Neuronal stem cell (in vitro differentiated cells): ENCODE measurements at regions not wholly inside any gene's neighbourhood (a gene's known extent, or its start where the extent isn't known, plus 50 kb on each side); places are given as distances from the start of the nearest gene placed in this dataset.

Experiments
- DNase-seq: peaks from one replicate; pipeline ENCODE4 v3.0.0-alpha.2; 2013; ENCODE audit warnings: low spot score
- H2AFZ ChIP-seq: one replicate; pipeline ENCODE4 v1.6.1; 2013; ENCODE audit warnings: mild to moderate bottlenecking, low read length, inconsistent platforms
- H2AK5ac ChIP-seq: 2 replicates; pipeline ENCODE4 v1.6.1; 2013; ENCODE audit warnings: low read depth, mild to moderate bottlenecking, inconsistent platforms, low read length, moderate library complexity, mixed read lengths
- H2BK120ac ChIP-seq: 2 replicates; pipeline ENCODE4 v1.6.1; 2013; ENCODE audit warnings: low read depth, mild to moderate bottlenecking, inconsistent platforms, low read length, moderate library complexity, mixed read lengths
- H2BK12ac ChIP-seq: one replicate; pipeline ENCODE4 v1.6.1; 2013; ENCODE audit warnings: low read length, inconsistent platforms
- H2BK15ac ChIP-seq: 2 replicates; pipeline ENCODE4 v1.6.1; 2013; ENCODE audit warnings: mild to moderate bottlenecking, low read length, inconsistent platforms, mixed read lengths
- H2BK5ac ChIP-seq: one replicate; pipeline ENCODE4 v1.6.1; 2013; ENCODE audit warnings: inconsistent platforms, mild to moderate bottlenecking, low read length, moderate library complexity
- H3K14ac ChIP-seq: one replicate; pipeline ENCODE4 v1.6.1; 2013; ENCODE audit warnings: low read length, inconsistent platforms
- H3K18ac ChIP-seq: 2 replicates; pipeline ENCODE4 v1.6.1; 2013; ENCODE audit warnings: low read length, inconsistent platforms
- H3K23ac ChIP-seq: 2 replicates; pipeline ENCODE4 v1.6.1; 2013; ENCODE audit warnings: low read depth, mild to moderate bottlenecking, mixed read lengths, low read length, inconsistent platforms; ENCODE audit not compliant: poor library complexity
- H3K27ac ChIP-seq: replicated peaks from 3 replicates; pipeline ENCODE4 v1.5.1; 2013; ENCODE audit warnings: low read length, inconsistent platforms
- H3K27me3 ChIP-seq, 3 experiments: 2 replicates each; pipeline ENCODE4 v1.6.1; 2013; ENCODE audit warnings: low read length in 3 of 3, mild to moderate bottlenecking in 2 of 3, inconsistent platforms in 1 of 3, low read depth in 1 of 3, mixed read lengths in 1 of 3, moderate library complexity in 1 of 3; ENCODE audit not compliant: control insufficient read depth in 3 of 3, insufficient read depth in 3 of 3
- H3K36me3 ChIP-seq, 2 donors: replicated peaks in 1 of 2; 2 replicates each; pipeline ENCODE4 v1.6.1; 2013; ENCODE audit warnings: low read length in 2 of 2; ENCODE audit not compliant: control insufficient read depth in 2 of 2, insufficient read depth in 2 of 2
- H3K4ac ChIP-seq: 2 replicates; pipeline ENCODE4 v1.6.1; 2013; ENCODE audit warnings: inconsistent platforms, mild to moderate bottlenecking, low read length, moderate library complexity
- H3K4me1 ChIP-seq, 2 donors: 1 replicate in 1 of 2; 2 replicates in 1 of 2; pipeline ENCODE4 v1.6.1; 2013; ENCODE audit warnings: low read length in 2 of 2, low read depth in 1 of 2; ENCODE audit not compliant: control insufficient read depth in 2 of 2, insufficient read depth in 1 of 2
- H3K4me2 ChIP-seq: one replicate; pipeline ENCODE4 v1.6.1; 2013; ENCODE audit warnings: mild to moderate bottlenecking, low read length, inconsistent platforms; ENCODE audit not compliant: insufficient read depth, poor library complexity, severe bottlenecking
- H3K4me3 ChIP-seq, 2 donors: 2 replicates each; pipeline ENCODE4 v1.5.1; 2013; ENCODE audit warnings: low read length in 2 of 2, mild to moderate bottlenecking in 2 of 2, inconsistent platforms in 1 of 2, moderate library complexity in 1 of 2
- H3K79me1 ChIP-seq: one replicate; pipeline ENCODE4 v1.6.1; 2013; ENCODE audit warnings: low read depth, mild to moderate bottlenecking, inconsistent platforms, low read length, moderate library complexity
- H3K9ac ChIP-seq: one replicate; pipeline ENCODE4 v1.6.1; 2013; ENCODE audit warnings: mild to moderate bottlenecking, low read depth, low read length, inconsistent platforms; ENCODE audit not compliant: poor library complexity
- H3K9me3 ChIP-seq, 2 donors: replicated peaks in 1 of 2; 2 replicates each; pipeline versions ENCODE3 to v1.6.1; 2013; ENCODE audit warnings: low read length in 2 of 2, mild to moderate bottlenecking in 2 of 2, inconsistent platforms in 1 of 2, low read depth in 1 of 2, mixed read lengths in 1 of 2, moderate library complexity in 1 of 2; ENCODE audit not compliant: control insufficient read depth in 2 of 2, insufficient read depth in 1 of 2
- H4K8ac ChIP-seq: one replicate; pipeline ENCODE4 v1.6.1; 2013; ENCODE audit warnings: low read depth, mild to moderate bottlenecking, inconsistent platforms, low read length, moderate library complexity
- H4K91ac ChIP-seq: one replicate; pipeline ENCODE4 v1.6.1; 2013; ENCODE audit warnings: low read length, low read depth, mild to moderate bottlenecking, inconsistent platforms; ENCODE audit not compliant: poor library complexity
- WGBS, 2 donors: extraction: QIAGEN DNeasy Blood & Tissue Kit; methylation state at CpG; one replicate each; pipeline ENCODE4 v1.1.7; 2013; ENCODE audit warnings: missing lambda C conversion rate in 2 of 2, mixed read lengths in 1 of 2; ENCODE audit not compliant: insufficient read length in 2 of 2, insufficient replicate concordance in 1 of 2; ENCODE audit errors: extremely low coverage in 2 of 2; 5-methylcytosine and 5-hydroxymethylcytosine counted together

- H2BK5ac ChIP-seq: no peak overlapping the region
Observed at GRCh38 chr9:8036914-8037524, 237.4 kb upstream of the DMAC1 start.

DNA sequence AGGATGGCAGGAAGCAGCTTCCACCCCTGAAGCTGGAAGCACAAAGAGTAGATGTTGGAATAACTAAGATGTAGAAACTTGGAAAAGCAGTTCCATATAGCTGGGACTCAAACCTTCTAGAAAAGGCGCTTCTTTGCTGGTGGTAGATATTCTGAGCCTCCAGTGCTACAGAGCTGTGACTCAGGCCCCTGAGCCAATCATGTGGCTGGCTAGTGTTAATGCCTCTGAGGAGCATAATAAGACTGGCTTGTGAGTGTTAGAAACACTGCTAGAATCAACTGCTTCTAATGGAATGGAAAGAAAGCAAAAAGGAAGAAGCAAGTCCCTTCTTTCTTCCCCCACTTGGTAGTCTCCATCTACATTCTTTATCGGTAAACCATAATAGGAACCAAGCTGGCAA, 234.2 kb upstream of the DMAC1 start:
- H3K79me1 ChIP-seq: no peaks in the 10 kb centered on the region
- no peak overlapping the region for H3K27ac ChIP-seq
- no peak overlapping the region for H2BK12ac ChIP-seq
- H3K18ac ChIP-seq: no peak overlapping the region
- H3K9ac ChIP-seq: no peak overlapping the region
- H4K8ac ChIP-seq: no peak overlapping the region
- no peak for DNase-seq
- no CpG with 5 or more reads among the region's 2 CpGs for WGBS, 2 donors
- no peak overlapping the region for H3K4me3 ChIP-seq
- no peak overlapping the region for H3K23ac ChIP-seq
- no peaks in the 10 kb centered on the region for H3K36me3 ChIP-seq
- H4K91ac ChIP-seq: no peak overlapping the region
- H3K27me3 ChIP-seq: no peaks in the 10 kb centered on the region
- H3K14ac ChIP-seq: no peak overlapping the region
- no peak overlapping the region for H2BK15ac ChIP-seq
- H3K4me2 ChIP-seq: no peak overlapping the region
- peaks cover 4 to 5% of the 10 kb centered on the region in 2 donors for H3K9me3 ChIP-seq
- H2BK120ac ChIP-seq: no peak overlapping the region
- no peak overlapping the region for H2AK5ac ChIP-seq
- no peak overlapping the region for H3K4ac ChIP-seq
- peak overlapping the region; percentile 58 for H2AFZ ChIP-seq
- no peaks in the 10 kb centered on the region for H3K4me1 ChIP-seq
- H2BK5ac ChIP-seq: no peak overlapping the region

More at GRCh38 chr9:8036914-8037524, 237.4 kb upstream of the DMAC1 start:
- Histone ChIP-seq H3K4me3 (no peak overlapping the region), H3K27me3 (no peaks in the 10 kb centered on the region), H3K23ac (no peak overlapping the region), H4K91ac (no peak overlapping the region), H4K8ac (no peak overlapping the region), H2AFZ (no peak overlapping the region), H3K36me3 (no peaks in the 10 kb centered on the region), H2BK15ac (no peak overlapping the region), H3K18ac (no peak overlapping the region), H2AK5ac (no peak overlapping the region), H3K9ac (no peak overlapping the region), H2BK120ac (no peak overlapping the region), H3K14ac (no peak overlapping the region), H2BK12ac (no peak overlapping the region), H3K4me1 (no peaks in the 10 kb centered on the region), H3K4ac (no peak overlapping the region), H3K79me1 (no peaks in the 10 kb centered on the region), H3K9me3 (peaks cover 4 to 5% of the 10 kb centered on the region in 2 donors), H3K4me2 (no peak overlapping the region), H3K27ac (no peak overlapping the region)
- no peak for DNase-seq

DNA sequence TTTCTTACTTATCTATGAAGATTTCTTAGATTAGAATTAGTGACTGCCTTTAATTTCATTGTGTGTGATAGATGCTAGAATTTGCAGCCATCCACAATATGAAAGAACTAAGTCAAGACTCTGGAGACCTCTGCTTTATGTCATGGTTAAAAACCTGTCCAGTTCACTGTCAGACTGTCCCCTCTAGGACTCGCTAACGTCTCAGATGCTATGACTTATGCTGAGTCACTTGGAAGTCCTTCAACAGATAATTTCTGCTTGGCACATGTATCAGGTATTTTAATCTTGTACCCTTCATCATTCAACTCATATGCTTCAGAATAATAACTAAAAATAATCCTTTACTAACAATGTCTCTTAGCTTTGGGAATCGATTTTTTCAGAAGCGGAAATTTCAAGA, 230.5 kb upstream of the DMAC1 start:
- H4K91ac ChIP-seq: no peak overlapping the region
- H3K79me1 ChIP-seq: no peaks in the 10 kb centered on the region
- no peak overlapping the region for H3K27ac ChIP-seq
- no peak overlapping the region for H3K4me3 ChIP-seq
- no peak overlapping the region for H2AK5ac ChIP-seq
- no peak overlapping the region for H3K14ac ChIP-seq
- no peak overlapping the region for H3K18ac ChIP-seq
- H3K23ac ChIP-seq: no peak overlapping the region
- DNase-seq: no peak
- H3K27me3 ChIP-seq: no peaks in the 10 kb centered on the region
- no peak overlapping the region for H2BK12ac ChIP-seq
- WGBS, 2 donors: no CpG with 5 or more reads among the region's 4 CpGs
- H3K4ac ChIP-seq: no peak overlapping the region
- no peak overlapping the region for H2BK5ac ChIP-seq
- H3K4me1 ChIP-seq: no peaks in the 10 kb centered on the region
- H3K4me2 ChIP-seq: no peak overlapping the region
- no peak overlapping the region for H3K9ac ChIP-seq
- H4K8ac ChIP-seq: no peak overlapping the region
- H2AFZ ChIP-seq: no peak overlapping the region
- no peaks in the 10 kb centered on the region for H3K36me3 ChIP-seq
- H3K9me3 ChIP-seq: no peaks in the 10 kb centered on the region
- H2BK15ac ChIP-seq: no peak overlapping the region
- H2BK120ac ChIP-seq: no peak overlapping the region

- H3K23ac ChIP-seq: no peak overlapping the region
- H3K27me3 ChIP-seq: no peaks in the 10 kb centered on the region
- H3K4me3 ChIP-seq: no peak overlapping the region
- H3K18ac ChIP-seq: no peak overlapping the region
- H2BK120ac ChIP-seq: no peak overlapping the region
- no peak overlapping the region for H3K4me2 ChIP-seq
- no peaks in the 10 kb centered on the region for H3K4me1 ChIP-seq
- no peaks in the 10 kb centered on the region for H3K9me3 ChIP-seq
- no peak for DNase-seq
- H4K8ac ChIP-seq: no peak overlapping the region
- H3K79me1 ChIP-seq: no peaks in the 10 kb centered on the region
- H2BK12ac ChIP-seq: no peak overlapping the region
- WGBS, 2 donors: no CpG with 5 or more reads among the region's 4 CpGs
- no peak overlapping the region for H4K91ac ChIP-seq
- H3K27ac ChIP-seq: no peak overlapping the region
- H3K4ac ChIP-seq: no peak overlapping the region
- H2BK5ac ChIP-seq: no peak overlapping the region
- H3K36me3 ChIP-seq: no peaks in the 10 kb centered on the region
- H2AFZ ChIP-seq: peak overlapping the region; percentile 48
- H3K14ac ChIP-seq: no peak overlapping the region
- H2BK15ac ChIP-seq: no peak overlapping the region
- no peak overlapping the region for H2AK5ac ChIP-seq
- no peak overlapping the region for H3K9ac ChIP-seq
Observed at GRCh38 chr9:8027351-8027750, 227.8 kb upstream of the DMAC1 start.
